Right lung (tissue), 2 donors: ENCODE measurements at regions not wholly inside any gene's neighbourhood (a gene's known extent, or its start where the extent isn't known, plus 50 kb on each side); places are given as distances from the start of the nearest gene placed in this dataset.
A peak's percentile ranks its signal among the peaks of the same experiment; 100 is the strongest.
"Not testable (repeated sequence)": the region's sequence is repeated elsewhere in the genome, so short reads cannot be mapped to it uniquely, and the experiment has no call there.

ENCODE experiments used
- DNase-seq, 2 donors: peaks; one replicate each; pipeline ENCODE4 v3.0.0-alpha.2; 2013

- DNase-seq, result no peak
Observed at GRCh38 chr2:61774351-61774750, 79.5 kb downstream of the FAM161A start.

GRCh38 chr2:61771904-61772845 is 81.7 kb downstream of the FAM161A start:
- no peak for DNase-seq

DNA sequence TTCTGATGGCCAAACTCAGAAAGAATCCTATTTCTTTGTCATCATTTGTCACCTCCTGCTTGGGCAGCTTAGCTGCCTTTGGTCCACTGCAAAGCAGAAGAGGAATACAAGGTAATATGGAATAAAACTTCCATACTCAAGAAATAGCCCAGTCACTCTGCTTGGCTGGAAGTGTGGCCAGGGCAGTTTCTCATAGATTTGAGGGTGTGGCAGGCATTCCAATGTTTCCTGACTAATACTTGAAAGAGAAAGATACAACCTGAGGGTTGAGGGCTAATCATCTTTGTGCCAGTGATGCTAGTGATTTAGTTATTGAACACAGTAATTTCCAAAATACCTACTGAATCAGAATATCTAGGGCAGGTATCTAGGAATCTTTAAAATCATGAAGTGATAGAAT is 83.1 kb downstream of the FAM161A start:
- no peak for DNase-seq

- DNase-seq, result no peak
Observed at GRCh38 chr2:61770298-61770697, 83.6 kb downstream of the FAM161A start.

- no peak for DNase-seq
Observed at GRCh38 chr2:61769093-61769675, 84.7 kb downstream of the FAM161A start.

- DNase-seq, result peak; percentile 97 to 98
Observed at GRCh38 chr2:61764035-61764800, 89.6 kb downstream of the FAM161A start.

DNA sequence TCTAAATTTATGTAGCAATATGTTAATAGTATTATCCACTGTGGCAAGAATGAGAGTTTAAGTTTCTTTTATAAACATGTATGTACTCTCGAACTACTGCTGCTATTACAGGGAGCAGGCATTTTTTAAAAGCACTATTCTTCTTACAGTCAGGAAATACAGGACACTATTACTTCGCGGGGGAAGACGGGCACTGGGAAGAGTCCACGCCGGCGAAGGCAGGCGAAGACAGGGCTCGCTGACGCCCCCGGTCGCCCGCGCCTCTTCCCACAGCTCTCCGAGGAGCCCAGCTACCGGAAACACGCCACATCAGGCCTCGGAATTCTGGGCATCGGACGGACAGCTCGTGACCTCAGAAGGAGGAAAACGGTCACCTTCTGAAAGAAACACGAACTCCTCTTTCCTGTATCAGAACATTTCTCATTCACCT is 90.2 kb downstream of the FAM161A start:
- DNase-seq, result peak; percentile 83 to 84

GRCh38 chr2:61762292-61762691 is 91.6 kb downstream of the FAM161A start:
- no peak for DNase-seq

- no peak for DNase-seq
Observed at GRCh38 chr2:61759718-61760117, 94.1 kb downstream of the FAM161A start.

GRCh38 chr2:61759005-61759404 is 94.9 kb downstream of the FAM161A start:
- no peak for DNase-seq

- DNase-seq, result no peak
Observed at GRCh38 chr2:61758159-61758558, 95.7 kb downstream of the FAM161A start.

DNA sequence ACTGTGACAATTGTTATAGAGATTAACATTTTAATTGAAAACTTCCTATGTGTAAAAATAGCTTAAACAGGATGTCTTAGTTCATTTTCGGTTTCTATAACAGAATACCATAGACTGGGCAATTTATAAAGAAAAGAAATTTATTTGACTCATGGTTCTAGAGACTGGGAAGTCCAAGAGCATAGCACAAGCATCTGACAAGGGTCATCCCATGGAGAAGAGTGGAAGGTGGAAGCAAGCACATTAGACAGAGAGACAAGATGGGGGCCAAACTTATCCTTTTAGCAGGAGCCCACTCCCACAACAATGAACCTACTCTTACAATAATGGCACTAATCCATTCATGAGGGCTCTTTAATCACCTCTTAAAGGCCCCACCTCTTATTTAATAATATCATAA is 100.3 kb downstream of the FAM161A start:
- DNase-seq, result no peak

- no peak for DNase-seq
Observed at GRCh38 chr2:61750624-61751023, 103.2 kb downstream of the FAM161A start.

- DNase-seq, result no peak
Observed at GRCh38 chr2:61742955-61743354, 110.9 kb downstream of the FAM161A start.

- no peak for DNase-seq
Observed at GRCh38 chr2:61737841-61738240, 116.0 kb downstream of the FAM161A start.

GRCh38 chr2:61736953-61737352 is 116.9 kb downstream of the FAM161A start:
- no peak for DNase-seq

- no peak for DNase-seq
Observed at GRCh38 chr2:61733563-61733962, 120.3 kb downstream of the FAM161A start.

GRCh38 chr2:61732787-61733186 is 121.1 kb downstream of the FAM161A start:
- no peak for DNase-seq

- DNase-seq, result no peak
Observed at GRCh38 chr2:61727746-61728145, 126.1 kb downstream of the FAM161A start.

GRCh38 chr2:61726456-61727209 is 127.2 kb downstream of the FAM161A start:
- no peak for DNase-seq

DNA sequence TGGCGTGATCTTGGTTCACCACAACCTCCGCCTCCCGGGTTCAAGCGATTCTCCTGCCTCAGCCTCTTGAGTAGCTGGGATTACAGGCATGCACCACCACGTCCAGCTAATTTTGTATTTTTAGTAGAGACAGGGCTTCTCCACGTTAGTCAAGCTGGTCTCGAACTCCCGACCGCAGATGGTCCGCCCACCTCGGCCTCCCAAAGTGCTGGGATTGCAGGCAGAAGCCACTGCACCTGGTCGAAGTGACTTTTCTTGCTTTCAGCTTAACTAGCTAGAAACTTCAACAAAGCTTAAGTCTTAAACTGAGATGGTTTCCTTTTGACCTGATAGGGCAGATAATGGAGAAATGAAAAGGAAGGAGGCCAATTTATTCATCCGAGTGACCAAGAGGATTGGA is 130.5 kb downstream of the FAM161A start:
- not testable (repeated sequence) for DNase-seq

DNA sequence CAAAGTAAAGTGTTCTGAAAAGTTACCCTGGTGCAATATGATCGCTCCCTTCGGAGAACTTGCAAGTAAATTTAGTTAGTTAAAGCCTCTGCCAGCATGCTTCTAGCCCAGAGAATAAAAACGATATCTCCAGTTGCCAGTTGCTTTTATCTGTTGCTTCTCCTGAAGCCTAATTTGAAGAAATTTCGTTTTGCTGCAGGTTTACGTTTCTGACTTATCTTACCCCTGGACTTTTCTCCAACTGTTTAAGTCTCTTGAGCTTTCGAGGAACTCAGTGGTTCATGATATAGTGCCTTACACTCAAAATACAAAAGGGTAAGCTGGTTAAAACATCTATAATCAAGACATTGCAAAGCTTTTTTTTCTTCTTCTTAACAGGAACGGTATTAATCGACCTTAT is 131.1 kb downstream of the FAM161A start:
- no peak for DNase-seq
